A673 (cell line): ENCODE measurements at regions not wholly inside any gene's neighbourhood (a gene's known extent, or its start where the extent isn't known, plus 50 kb on each side); places are given as distances from the start of the nearest gene placed in this dataset.

Experiments
- BruUV-seq: library from RNA; stranded (reverse); fragments of 400-500 nt; replicated peaks from 2 replicates; lab custom pipeline; 2021; lab: Mats Ljungman, UMichigan
- CTCF ChIA-PET: fragments of 300-600 bp; sonication (Branson Sonifier 250); formaldehyde crosslinking; loops from one replicate; lab custom pipeline; 2022; ENCODE audit warnings: antibody characterized with exemption; lab: Charles Lee
- POLR2A ChIA-PET: fragments of 300-600 bp; sonication (Branson Sonifier 250); formaldehyde crosslinking; loops from one replicate; lab custom pipeline; 2022; ENCODE audit warnings: antibody characterized with exemption; ENCODE audit not compliant: low non-redundant PET; lab: Charles Lee
- DNase-seq: peaks from one replicate; pipeline ENCODE4 v3.0.0-alpha.2; 2015; ENCODE audit warnings: low spot score
- H3K27ac ChIP-seq: fragments of 200-600 bp; sonication (generic); 2 replicates; pipeline ENCODE4 v1.5.1; 2016; ENCODE audit warnings: mixed run types, low read depth, mild to moderate bottlenecking, mixed read lengths, antibody characterized with exemption, low read length; ENCODE audit not compliant: poor library complexity, severe bottlenecking
- H3K27me3 ChIP-seq: fragments of 200-600 bp; sonication (generic); replicated peaks from 2 replicates; pipeline ENCODE4 v1.6.1; 2017; ENCODE audit warnings: mixed run types, low read depth, mild to moderate bottlenecking, mixed read lengths, antibody characterized with exemption, low read length; ENCODE audit not compliant: insufficient read depth, poor library complexity
- H3K36me3 ChIP-seq: fragments of 200-600 bp; sonication (generic); 2 replicates; pipeline ENCODE4 v1.6.1; 2016; ENCODE audit warnings: mixed run types, mild to moderate bottlenecking, mixed read lengths, antibody characterized with exemption, low read length; ENCODE audit not compliant: insufficient read depth, poor library complexity, severe bottlenecking
- H3K4me1 ChIP-seq: fragments of 200-600 bp; sonication (generic); 2 replicates; pipeline ENCODE4 v1.6.1; 2017; ENCODE audit warnings: mixed run types, mild to moderate bottlenecking, mixed read lengths, antibody characterized with exemption, low read length; ENCODE audit not compliant: insufficient read depth, poor library complexity, severe bottlenecking
- H3K4me3 ChIP-seq: fragments of 200-600 bp; sonication (generic); 2 replicates; pipeline ENCODE4 v1.5.1; 2016; ENCODE audit warnings: low read depth, mixed run types, mild to moderate bottlenecking, mixed read lengths, low read length; ENCODE audit not compliant: poor library complexity, severe bottlenecking
- H3K9me3 ChIP-seq: fragments of 200-600 bp; sonication (generic); 2 replicates; pipeline ENCODE4 v1.6.1; 2016; ENCODE audit warnings: mixed run types, low read depth, mild to moderate bottlenecking, mixed read lengths, antibody characterized with exemption, low read length; ENCODE audit not compliant: poor library complexity, severe bottlenecking
- EZH2 ChIP-seq: fragments of 200-600 bp; sonication (generic); IDR thresholded peaks from 2 replicates; pipeline ENCODE4 v1.6.1; 2017; ENCODE audit warnings: borderline replicate concordance, low read depth, mild to moderate bottlenecking, mixed read lengths, antibody characterized with exemption, low read length; ENCODE audit not compliant: poor library complexity, severe bottlenecking
- intact Hi-C: fragments of 100-400 bp; cut with micrococcal nuclease; formaldehyde crosslinking; loops from one replicate; pipeline ENCODE4 v1.10.0; 2022; ENCODE audit not compliant: unreplicated experiment
- TF ChIP-seq, protein P1 (sequence below): fragments of 300-800, 200-600 bp; sonication (generic); conservative IDR thresholded peaks from 2 replicates; pipeline ENCODE4 v1.5.1; 2017; ENCODE audit warnings: low read depth, mild to moderate bottlenecking, antibody characterized with exemption, low read length, moderate library complexity, mixed read lengths

DNA sequence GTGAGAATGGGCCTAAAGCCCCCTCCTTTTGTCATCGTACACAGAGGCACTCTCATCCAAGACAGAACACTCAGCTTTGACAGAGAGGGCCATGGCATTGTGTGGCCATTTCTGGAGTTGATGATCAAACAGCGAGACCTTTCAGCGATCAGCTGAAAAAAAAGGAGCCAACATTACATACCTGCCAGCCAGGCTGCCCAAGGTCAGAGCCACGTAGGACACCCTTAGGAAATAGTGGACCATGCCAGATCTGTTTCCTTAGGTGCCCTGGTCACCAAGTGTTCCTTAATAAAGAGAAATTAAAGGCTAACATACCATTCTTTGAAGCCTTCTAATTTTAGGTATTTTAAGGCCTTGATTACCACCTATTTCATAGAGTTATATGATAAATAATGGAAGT lies 105.5 kb upstream of the PRLR start:
- no TSS peak for BruUV-seq
- H3K36me3 ChIP-seq, result no peaks in the 10 kb centered on the region
- no peak overlapping the region for H3K27ac ChIP-seq
- CTCF ChIA-PET, result no interaction called here
- H3K4me3 ChIP-seq, result no peak overlapping the region
- no peak for TF ChIP-seq EZH2
- TF ChIP-seq, protein P1, sequence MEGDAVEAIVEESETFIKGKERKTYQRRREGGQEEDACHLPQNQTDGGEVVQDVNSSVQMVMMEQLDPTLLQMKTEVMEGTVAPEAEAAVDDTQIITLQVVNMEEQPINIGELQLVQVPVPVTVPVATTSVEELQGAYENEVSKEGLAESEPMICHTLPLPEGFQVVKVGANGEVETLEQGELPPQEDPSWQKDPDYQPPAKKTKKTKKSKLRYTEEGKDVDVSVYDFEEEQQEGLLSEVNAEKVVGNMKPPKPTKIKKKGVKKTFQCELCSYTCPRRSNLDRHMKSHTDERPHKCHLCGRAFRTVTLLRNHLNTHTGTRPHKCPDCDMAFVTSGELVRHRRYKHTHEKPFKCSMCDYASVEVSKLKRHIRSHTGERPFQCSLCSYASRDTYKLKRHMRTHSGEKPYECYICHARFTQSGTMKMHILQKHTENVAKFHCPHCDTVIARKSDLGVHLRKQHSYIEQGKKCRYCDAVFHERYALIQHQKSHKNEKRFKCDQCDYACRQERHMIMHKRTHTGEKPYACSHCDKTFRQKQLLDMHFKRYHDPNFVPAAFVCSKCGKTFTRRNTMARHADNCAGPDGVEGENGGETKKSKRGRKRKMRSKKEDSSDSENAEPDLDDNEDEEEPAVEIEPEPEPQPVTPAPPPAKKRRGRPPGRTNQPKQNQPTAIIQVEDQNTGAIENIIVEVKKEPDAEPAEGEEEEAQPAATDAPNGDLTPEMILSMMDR, result no peak
- no peaks in the 10 kb centered on the region for H3K4me1 ChIP-seq
- intact Hi-C loops, result no loop called here
- DNase-seq, result no peak
- POLR2A ChIA-PET, result no interaction called here
- H3K27me3 ChIP-seq, result no peaks in the 10 kb centered on the region
- no peaks in the 10 kb centered on the region for H3K9me3 ChIP-seq

DNA sequence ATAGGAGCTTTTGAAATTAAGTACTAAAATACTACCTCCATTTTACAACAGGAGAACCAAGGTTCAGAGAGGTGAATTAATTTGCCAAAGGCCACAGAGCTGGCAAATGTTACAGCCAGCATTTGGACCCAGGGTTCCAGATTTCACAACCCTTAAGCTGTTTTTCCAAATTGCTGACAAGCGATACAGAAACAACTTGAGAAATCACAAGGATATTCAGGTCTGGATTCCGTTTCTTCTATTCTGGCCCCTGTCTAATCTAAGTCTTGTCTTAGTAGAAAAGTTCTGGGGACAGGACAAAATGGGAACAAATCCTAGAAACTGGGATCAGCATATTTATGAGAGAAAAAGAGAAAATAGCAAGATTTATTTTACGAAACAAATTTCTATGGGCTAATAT lies 103.1 kb upstream of the PRLR start:
- ChIA-PET POLR2A (no interaction called here), CTCF (no interaction called here)
- DNase-seq, result no peak
- H3K27me3 ChIP-seq, result no peaks in the 10 kb centered on the region
- intact Hi-C loops, result no loop called here
- no TSS peak for BruUV-seq
- no peaks in the 10 kb centered on the region for H3K36me3 ChIP-seq
- no peak overlapping the region for H3K27ac ChIP-seq
- no peaks in the 10 kb centered on the region for H3K4me1 ChIP-seq
- H3K9me3 ChIP-seq, result no peaks in the 10 kb centered on the region
- H3K4me3 ChIP-seq, result no peak overlapping the region
- TF ChIP-seq, protein P1, result no peak
- TF ChIP-seq EZH2, result no peak

DNA sequence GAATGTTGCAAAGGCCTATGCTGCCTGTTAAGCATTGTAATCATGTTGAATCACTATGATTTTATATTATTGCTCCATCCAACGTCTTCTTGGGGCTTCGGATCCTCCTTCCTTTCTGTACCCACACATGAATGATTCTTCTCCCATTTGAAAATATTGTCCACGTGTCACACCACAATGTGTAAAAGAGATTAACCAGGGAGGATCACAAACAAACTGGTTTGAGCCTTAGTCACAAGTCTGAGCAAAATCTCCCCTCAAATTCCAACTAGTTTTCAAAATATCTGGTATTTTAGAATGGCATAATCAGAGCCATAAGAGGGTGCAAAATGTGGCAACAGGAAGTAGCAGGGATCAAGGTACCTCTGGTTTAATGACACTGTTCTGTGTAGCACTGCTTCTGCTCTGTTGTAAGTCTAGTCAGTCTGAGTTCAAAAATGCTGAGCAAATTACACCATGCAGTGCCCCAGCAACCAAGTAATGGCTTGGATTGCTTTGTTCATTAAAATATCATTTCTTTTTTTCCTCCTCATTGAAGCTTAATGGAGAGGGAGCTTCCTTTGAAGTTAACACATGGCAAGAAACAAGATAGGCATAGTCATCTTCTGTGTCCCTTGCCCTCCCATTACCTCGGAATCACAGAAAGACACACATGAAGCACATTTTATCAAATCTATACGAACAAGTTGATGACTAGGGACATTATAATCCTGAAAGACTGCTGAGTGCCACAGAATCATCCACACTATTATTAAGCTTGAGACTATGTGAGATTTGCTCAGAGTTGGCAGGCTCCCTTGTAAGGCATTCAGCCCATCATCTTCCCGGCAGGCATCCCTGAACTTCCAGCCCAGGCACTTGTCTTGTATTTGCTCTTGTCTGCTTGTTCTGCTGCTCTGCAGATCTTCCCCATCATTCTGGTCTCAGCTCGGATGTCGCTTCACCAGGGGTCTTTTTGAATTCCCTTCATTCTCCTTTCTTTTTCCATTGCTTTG lies 102.0 kb upstream of the PRLR start:
- ChIA-PET CTCF (no interaction called here), POLR2A (no interaction called here)
- no peaks in the 10 kb centered on the region for H3K4me1 ChIP-seq
- no TSS peak for BruUV-seq
- TF ChIP-seq EZH2, result no peak
- TF ChIP-seq, protein P1, result no peak
- no peak for DNase-seq
- H3K9me3 ChIP-seq, result no peaks in the 10 kb centered on the region
- intact Hi-C loops, result no loop called here
- H3K27me3 ChIP-seq, result no peaks in the 10 kb centered on the region
- no peak overlapping the region for H3K4me3 ChIP-seq
- H3K27ac ChIP-seq, result no peak overlapping the region
- no peaks in the 10 kb centered on the region for H3K36me3 ChIP-seq
